GM13977 (cell line): ENCODE measurements at regions not wholly inside any gene's neighbourhood (a gene's known extent, or its start where the extent isn't known, plus 50 kb on each side); places are given as distances from the start of the nearest gene placed in this dataset.
A peak's percentile ranks its signal among the peaks of the same experiment; 100 is the strongest.

Experiments used
- DNase-seq: peaks from one replicate; pipeline ENCODE4 v3.0.0; 2012; ENCODE audit warnings: low spot score
- CTCF ChIP-seq: IDR thresholded peaks from 2 replicates; pipeline ENCODE4 v1.5.1; 2012; ENCODE audit warnings: mild to moderate bottlenecking, control low read depth; ENCODE audit not compliant: insufficient read depth; ENCODE audit errors: extremely low read depth, missing control alignments
- in situ Hi-C: fragments of 300-500 bp; cut with MboI; formaldehyde crosslinking; loops from one replicate; pipeline ENCODE4 v1.12.0; 2022; ENCODE audit warnings: low sequenced_read_pairs, low pct_unique_long_range_greater_than_20kb, mixed read lengths, inconsistent platforms; ENCODE audit not compliant: unreplicated experiment

DNA sequence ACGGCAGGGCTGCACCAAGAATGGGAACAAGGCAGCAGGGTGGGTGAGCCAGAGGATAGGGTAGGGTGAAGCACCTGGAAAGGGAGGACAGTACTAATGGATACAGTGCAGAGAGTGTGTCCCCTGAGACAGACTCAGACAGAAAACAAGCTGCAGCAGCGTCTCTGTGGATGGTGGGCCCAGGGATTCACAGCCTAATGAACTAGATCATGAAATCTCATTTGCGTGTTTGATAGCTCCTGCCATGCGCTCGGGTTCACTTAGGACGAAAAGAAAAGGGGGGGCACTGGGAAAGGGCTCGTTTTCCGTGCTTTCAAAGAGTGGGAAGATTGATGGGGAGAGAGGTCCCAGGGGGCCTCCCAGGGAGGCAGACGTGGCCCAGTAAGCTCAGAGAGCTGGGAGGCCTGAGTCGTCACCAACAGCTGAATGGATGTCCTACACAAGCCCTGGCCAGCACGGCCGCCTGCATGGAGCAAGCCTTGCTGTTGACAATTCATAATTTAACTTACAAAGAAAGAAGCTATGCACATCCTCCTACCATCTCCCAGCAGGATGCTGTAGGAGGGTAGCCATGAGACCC is 446.9 kb downstream of the BCOR start:
- in situ Hi-C loops: no loop called here
- no peak for DNase-seq
- TF ChIP-seq CTCF: no peak

- in situ Hi-C loops: no loop called here
- TF ChIP-seq CTCF: peak; percentile 45
- DNase-seq: peak; percentile 49
These were observed 445.4 kb downstream of the BCOR start for GRCh38 chrX:39652336-39652735.

DNA sequence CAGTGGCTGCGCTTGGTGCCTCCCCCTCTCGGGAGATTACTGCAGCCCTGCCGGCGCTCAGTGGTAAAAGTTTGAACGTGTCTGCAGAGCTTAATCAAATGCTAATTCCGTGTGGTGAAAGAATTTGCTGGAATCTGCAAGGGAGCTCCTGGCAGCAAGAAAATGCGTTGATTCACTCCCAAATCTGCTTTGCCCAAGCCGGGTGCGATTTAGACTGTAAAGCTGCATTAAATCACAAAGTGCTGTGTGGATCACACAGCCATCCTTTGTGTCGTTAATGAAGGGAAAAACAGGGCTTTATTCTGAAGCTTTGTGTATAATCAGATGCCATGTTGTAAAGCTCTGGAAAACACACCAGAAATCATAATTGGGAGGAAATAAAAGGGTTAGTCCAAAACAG is 444.1 kb downstream of the BCOR start:
- no peak for DNase-seq
- in situ Hi-C loops: no loop called here
- TF ChIP-seq CTCF: no peak

- no peak for DNase-seq
- in situ Hi-C loops: no loop called here
- TF ChIP-seq CTCF: no peak
These were observed 443.4 kb downstream of the BCOR start for GRCh38 chrX:39654183-39654925.

DNA sequence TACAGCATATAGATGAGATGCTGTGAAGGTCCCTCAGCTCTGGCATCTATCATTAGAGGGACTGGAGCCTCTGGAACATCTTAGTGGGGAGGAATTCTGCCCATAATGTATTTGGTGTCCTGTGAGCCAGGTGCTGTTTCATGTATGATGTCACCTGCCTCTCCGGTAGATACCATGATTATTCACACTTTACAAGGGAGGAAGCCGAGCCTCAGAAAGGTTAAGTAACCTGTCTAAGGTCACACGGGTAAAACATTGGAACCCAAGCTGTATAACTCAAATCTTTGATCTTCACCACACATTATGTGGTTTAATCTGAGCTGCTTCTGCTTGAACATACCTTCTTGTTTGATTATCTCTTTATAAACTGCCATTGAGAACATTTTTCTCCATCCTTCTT is 442.8 kb downstream of the BCOR start:
- in situ Hi-C loops: no loop called here
- DNase-seq: no peak
- TF ChIP-seq CTCF: no peak

DNA sequence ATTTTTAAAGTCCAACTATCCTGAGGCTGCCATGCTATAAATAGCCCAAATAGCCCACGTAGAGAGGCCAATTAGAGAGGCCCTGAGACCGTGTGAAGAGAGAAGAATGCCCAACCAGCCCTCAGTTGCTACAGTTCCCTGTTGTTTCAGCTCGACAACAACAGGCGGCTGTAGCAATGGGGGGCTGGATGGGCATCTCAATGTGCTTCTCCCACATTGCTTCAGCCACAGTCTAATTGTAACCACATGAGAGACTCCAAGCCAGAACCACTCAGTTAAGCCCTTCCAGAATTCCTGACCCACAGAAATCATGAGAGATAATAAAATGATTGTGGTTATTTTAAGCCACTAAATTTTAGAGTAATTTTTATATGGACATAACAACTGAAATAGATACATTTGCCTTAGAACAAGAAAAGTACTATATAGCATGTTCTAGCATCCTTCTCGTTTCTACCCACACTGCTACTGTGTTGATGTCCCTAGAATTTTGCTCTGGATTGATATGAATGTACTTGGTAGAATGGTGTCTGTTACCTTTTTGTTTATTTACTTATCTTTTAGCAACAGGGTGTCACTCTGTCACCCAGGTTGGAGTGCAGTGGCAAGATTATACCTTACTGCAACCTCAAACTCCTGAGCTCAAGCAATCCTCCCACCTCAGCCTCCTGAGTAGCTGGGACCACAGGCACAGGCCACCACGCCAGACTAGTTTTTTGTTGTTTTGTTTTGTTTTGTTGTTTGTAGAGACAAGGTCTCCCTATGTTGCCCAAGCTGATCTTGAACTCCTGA is 436.4 kb downstream of the BCOR start:
- in situ Hi-C loops: no loop called here
- no peak for TF ChIP-seq CTCF
- DNase-seq: no peak
